ENCODE measurements at regions not wholly inside any gene's neighbourhood (a gene's known extent, or its start where the extent isn't known, plus 50 kb on each side); places are given as distances from the start of the nearest gene placed in this dataset.
"Not testable (repeated sequence)": the region's sequence is repeated elsewhere in the genome, so short reads cannot be mapped to it uniquely, and the experiment has no call there.

GRCh38 chr7:79767876-79768560, 314.6 kb upstream of the MAGI2 start:
- TF ChIP-seq CTCF (IDR thresholded peaks at IDR 0.05; ENCODE audit: low read depth, low read length, poor library complexity, severe bottlenecking); EZH2phosphoT487 (IDR thresholded peaks at IDR 0.05; ENCODE audit: borderline replicate concordance, low read length): not testable (repeated sequence)
